Endometrial microvascular endothelial cells (primary cell): ENCODE measurements at regions not wholly inside any gene's neighbourhood (a gene's known extent, or its start where the extent isn't known, plus 50 kb on each side); places are given as distances from the start of the nearest gene placed in this dataset.
"Not testable (repeated sequence)": the region's sequence is repeated elsewhere in the genome, so short reads cannot be mapped to it uniquely, and the experiment has no call there.

Experiments used
- in situ Hi-C: cut with HindIII; loops from 2 replicates; pipeline ENCODE4 v1.10.0; 2017; ENCODE audit warnings: low sequenced_read_pairs, low pct_unique_long_range_greater_than_20kb; ENCODE audit errors: inconsistent ontology term

DNA sequence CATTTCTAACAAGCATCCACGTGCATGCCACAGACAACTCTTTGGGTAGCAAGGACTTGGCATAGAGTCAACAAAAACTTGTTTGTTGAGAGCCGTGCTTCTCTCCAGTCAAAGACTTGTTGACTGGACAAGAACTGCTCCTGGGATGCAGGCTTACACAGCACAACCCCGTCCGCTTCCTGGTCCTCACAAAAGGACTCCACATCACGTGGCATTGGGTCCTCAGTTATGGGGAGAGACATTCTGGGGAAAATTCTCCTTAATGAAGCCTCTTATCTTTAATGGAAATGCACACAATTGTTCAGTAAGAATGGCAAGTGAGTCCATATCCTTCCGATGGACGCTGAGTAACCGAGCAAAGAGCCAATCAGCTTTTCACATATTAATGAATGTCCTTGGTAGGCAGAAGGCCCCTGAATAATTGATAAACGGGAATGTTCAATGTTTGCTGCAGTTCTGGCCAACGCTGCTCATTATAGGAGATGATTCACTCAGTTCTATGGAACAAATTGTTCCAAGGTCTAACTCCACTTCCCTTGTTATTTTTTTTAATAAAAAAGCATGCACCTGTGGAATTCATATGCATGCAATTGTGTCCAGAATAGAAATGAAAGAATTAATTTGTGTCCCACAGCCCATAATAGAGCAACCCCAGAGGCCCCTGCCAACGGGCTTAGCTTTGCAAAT lies 97.0 kb upstream of the ZNF366 start:
- in situ Hi-C loops = no loop called here

DNA sequence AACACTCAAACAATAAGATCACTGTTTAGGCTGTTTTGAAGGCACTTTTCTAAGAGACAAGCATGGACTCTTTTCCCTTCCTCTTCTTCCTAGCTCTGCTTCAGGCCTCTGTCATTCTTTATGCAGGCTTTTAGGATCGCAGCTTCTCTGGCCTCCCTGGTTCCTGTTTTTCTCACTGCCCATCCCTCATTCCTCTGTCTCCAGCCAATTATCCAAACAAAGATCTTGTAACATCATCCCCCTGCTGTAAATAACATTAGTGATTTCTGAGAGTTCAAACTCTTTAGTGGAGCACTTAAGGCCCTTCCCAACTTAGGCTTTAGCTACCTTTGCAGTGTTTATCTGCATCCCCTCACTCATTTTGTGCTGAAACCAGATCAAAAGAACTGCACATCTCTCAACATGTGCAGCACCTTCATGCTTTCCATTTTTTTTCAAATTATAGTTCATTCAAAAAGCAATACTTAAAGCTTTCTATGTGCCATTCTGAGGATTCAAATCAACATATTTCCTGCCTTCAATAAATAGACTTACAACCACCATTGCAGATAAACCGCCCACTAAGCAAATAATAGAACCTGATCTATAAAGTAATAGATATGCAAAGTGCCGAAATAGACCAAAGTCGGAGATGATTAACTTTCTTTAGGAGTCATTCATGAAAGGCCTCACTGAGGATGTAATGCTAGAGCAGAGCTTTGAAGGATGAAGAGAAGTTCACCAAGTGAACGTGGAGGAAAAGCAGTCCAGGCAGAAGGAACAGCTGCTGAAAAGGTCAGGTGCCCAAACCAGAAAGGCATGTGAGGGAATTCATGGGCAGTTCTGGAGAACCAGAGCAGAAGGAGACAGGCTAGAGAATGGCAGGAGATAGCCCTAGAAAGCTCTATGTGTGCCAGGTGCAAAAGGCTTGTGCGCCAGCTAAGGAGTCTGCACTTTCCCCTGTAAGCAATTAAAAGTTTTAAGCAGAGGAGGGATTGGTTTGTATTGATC lies 95.8 kb upstream of the ZNF366 start:
- in situ Hi-C loops = no loop called here

DNA sequence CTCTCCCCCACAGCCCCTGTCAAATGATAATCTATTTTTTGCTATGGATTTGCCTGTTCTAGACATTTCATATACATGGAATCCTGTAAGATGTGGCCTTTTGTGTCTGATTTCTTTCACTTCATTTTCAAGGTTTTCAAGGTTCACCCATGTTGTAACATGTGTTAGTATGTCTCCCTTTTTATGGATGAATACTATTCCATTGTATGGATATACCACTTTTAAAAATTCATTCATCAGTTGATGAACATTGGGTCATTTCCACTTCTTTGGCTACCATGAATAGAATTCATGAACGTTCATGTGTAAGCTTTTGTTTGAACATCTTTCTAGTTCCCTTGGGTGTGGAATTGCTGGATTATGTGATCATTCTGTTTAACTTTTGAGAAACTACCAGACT lies 94.7 kb upstream of the ZNF366 start:
- in situ Hi-C loops = no loop called here

DNA sequence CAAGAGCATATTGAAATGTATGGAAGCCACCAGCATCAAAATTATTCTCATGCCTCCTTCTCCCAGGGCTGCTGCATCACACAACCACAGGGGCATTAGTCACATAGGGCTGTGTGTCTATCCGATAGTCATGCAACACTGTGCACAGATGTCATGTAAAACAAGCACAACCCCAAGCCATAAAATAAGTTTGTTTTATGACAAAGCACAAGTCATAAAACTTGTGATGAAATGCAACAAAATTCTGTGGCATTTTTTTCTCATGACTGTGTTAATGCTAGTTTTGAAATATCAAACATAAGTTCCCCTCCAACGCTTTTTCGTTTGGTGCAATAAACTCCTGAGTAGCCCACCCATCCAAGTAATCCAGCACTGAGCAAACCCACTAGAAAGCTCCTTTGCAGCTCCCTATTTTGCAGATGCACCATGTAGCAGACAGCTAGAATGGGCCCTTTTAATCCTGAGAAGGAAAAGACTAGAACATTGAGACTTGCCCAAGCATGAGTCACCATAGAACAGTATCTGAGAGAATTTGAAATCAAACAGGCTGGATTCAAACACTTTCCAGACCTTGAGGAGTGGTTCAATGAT lies 93.3 kb upstream of the ZNF366 start:
- in situ Hi-C loops = no loop called here

DNA sequence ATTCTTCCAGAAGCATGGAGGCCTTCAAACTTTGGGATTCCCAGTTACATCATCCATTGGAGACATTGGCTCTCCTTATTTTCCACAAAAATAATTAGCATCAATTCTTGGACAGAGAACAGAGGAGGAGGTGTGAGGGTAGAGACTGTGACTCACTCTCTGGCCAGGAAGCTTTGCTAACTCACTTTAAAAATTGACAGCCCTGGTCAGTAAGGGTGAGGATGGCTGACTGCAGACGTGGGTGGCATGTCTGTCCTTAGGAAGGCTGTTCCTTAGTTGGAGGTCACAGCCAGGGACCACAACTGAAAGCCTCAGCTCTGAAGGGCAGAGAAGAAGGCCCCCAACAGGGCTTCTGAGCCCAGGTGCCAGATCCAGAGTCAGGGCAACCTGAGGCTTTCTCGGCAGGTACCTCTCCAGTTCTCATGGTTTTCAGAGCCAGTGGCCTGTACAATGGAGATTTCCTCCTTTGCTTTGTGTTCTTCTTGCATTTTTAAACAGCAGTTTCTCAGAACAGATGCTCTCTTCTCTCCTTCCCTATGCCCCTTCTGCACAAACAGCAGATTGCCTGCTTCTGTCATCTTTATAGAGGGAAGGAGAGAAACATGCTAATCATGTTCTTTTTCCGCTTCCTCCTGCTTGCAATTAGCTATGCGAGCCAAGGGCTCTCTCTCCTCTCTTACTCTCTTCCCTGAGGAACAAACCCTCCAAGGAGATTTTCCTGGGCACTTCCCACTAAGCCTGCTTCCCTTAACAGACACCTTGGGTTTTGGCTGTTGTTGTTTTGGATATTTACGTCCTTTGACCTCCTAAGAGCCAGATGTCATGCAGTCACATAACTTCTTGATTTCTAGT lies 92.5 kb upstream of the ZNF366 start:
- in situ Hi-C loops = no loop called here

DNA sequence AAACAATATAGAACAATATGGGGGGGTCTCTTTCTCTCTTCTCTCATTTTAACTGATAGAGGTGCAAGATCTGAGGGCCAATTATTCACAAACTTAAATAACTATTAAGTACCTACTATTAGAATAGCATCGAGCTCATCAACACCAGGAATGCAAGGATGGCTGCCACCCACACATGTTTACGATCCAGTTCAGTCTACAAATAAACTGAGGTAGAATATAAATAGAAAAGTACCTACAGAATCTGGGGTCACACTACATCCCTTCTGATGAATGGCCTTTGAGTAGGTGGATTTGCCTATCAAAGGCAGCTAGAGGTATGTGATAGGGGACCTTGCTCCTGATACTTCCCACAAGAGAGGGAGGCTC lies 91.8 kb upstream of the ZNF366 start:
- in situ Hi-C loops = no loop called here

DNA sequence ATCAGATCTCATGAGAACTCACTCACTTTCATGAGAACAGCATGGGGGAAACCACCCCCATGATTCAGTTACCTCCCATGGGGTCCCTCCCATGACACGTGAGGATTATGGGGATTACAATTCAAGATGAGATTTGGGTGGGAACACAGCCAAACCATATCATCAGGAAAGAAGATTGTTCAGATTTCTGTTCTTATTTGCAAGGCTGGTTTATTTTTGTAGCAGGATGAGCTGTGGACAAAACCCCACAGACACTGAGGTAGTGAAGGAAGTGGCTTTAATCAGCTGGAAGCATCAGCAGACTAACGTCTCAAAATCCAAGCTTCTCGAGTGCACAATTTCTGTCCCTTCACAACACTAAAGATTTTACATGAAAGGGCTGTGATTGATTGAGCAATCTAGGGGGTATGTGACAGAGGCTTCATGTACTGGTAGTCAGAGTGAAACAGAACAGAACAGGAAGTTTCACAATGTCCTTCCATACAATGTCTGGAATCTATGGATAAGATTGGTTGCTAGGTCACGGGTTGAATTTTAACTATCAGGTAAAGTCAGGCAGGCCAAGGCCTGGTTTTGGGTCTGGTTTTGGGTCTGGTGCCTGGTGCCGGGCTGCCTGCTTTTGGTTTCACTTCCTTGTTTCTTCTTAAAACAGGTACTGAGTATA lies 91.3 kb upstream of the ZNF366 start:
- in situ Hi-C loops = no loop called here

DNA sequence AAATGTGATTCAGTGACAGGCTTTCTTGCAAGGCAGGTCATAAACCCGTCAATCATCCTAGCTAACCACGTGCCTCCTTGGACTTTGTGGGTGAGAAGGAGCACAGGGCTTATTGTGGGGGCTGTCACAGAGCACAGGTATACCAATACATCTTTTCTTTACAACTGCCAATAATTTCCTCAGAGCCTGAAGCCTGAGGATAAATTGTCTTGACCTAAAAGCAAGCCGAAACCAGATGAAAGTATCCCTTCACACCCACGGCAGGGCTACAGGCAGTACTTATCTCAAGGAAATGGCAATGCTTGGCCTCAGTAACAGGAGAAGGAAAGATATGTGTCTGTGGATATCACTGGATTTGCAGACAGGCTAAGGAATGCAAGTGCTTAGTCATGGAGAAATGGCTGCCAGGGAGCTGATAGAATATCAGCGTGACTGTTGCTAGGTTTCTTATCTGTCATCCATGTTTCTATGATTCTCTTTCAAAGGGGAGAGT lies 90.3 kb upstream of the ZNF366 start:
- in situ Hi-C loops = no loop called here

DNA sequence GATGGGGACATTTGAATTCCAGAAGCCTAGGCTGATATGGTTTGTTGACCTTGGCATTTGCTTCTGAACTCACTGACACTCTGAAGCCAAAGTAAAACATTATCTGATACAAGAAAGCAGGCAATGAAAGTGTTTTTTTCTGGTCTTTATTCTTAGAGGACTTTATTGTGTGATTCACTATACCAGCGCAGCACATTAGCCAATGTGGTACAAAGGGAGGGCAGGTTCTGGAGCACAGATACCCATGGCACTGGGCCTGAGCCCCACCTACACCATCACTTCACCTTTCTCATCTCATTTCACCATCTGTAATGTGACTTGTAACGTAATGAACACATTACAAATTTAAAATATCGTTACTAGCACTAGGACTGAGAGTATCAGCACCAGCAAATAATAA lies 89.7 kb upstream of the ZNF366 start:
- in situ Hi-C loops = no loop called here

DNA sequence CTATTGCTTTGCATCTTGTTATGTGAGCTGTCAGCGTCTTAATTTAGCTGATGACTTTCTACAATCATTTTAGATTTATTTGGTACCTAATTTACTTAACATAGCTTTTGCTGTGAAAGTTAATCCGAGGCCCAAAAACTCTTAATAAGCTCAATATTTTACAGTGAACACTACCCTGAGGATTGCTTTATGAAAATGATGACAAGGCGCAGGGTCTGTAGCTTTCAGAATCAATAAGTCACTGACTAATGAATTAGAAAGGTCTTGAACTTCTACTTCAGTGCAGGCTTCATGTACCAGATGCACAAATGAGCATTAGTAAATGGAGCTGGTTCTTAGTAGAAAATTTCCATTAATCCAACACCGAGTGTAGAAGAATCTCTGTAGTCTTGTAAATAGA lies 81.4 kb upstream of the ZNF366 start:
- in situ Hi-C loops = no loop called here

DNA sequence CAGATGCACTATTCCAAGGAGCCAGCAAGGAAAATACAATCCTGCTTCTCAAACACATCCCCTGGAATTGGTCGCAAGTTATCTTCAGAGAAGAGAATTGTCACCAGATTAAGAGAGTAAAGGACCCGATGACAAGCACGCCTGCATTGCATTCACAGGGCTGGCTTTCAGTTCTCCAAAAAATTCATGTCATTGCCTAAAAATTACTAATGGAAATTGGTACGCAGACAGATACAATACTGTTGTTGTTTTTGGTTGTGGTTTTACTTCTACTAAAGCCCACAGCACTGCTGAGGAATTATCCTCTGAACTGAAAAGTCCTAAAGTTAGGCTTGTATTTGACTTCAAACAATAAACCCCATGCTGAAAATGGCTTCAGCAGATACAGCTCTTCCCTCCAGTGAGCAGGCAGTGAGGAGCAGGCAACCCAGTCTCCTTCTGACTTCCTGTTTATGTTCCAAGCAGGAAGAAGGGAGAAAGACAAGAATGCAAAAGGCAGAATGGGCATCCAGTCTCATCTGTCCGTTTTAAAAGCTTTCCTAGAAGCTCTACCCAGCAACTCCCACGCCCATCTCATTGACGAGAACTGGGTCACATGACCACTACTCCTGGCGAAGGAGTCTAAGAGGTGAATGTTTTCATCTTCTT lies 80.6 kb upstream of the ZNF366 start:
- in situ Hi-C loops = no loop called here

DNA sequence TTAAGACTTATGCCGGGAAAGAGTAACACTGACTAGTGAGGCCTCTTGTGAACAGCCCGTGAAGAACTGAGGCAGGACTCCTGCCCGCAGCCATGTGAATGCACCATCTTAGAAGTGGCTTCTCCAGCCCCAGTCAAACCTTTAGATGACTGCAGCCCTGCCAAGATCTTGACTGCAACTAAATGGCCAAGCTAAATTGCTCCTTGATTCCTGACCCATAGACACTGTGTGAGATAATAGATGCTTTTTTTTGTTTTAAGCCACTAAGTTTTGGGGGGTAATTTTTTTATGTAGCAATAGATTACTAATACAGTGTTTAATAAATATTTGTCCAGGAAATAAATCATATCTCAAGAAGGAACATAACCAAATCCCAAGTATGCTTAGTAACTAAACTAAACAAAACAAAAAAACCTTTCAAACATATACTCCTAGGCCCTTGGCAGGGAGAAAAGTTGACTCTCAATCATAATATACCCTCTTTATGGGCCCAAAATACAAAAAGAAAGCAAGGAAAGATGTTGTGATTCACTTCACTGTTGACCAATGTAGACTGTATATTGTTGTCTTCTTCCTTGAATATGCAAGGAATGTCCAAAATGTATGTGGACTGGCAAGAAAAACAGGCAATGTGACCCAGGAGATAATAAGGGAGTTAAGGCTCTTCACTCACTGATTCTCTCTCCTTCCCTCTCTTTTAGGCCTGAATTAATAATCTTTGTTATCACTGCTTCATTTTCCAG lies 79.7 kb upstream of the ZNF366 start:
- in situ Hi-C loops = no loop called here

DNA sequence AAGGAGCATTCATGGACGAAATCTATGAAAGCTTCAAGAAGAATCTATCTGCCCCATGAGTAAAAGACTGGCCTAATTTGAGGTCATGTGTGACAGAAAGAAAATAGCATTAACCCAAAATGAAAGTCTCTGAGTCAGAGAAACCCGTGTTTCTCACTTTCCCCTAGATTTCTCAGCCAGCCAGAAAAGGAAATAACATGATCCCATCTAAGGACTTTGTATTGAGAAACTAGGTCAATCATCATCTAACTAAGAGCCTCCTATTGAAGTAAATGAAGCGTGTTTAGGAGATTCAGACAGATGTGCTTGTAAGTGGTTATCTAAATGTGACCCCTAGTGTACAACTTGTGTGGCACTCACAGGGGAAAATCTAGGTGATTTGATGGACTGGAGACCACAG lies 77.3 kb upstream of the ZNF366 start:
- in situ Hi-C loops = no loop called here

DNA sequence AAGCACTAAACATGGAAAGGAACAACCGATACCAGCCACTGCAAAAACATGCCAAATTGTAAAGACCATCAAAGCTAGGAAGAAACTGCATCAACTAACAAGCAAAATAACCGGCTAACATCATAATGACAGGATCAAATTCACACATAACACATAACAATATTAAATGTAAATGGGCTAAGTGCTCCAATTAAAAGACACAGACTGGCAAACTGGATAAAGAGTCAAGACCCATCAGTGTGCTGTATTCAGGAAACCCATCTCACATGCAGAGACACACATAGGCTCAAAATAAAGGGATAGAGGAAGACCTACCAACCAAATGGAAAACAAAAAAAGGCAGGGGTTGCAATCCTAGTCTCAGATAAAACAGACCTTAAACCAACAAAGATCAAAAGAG lies 72.1 kb upstream of the ZNF366 start:
- in situ Hi-C loops = not testable (repeated sequence)

DNA sequence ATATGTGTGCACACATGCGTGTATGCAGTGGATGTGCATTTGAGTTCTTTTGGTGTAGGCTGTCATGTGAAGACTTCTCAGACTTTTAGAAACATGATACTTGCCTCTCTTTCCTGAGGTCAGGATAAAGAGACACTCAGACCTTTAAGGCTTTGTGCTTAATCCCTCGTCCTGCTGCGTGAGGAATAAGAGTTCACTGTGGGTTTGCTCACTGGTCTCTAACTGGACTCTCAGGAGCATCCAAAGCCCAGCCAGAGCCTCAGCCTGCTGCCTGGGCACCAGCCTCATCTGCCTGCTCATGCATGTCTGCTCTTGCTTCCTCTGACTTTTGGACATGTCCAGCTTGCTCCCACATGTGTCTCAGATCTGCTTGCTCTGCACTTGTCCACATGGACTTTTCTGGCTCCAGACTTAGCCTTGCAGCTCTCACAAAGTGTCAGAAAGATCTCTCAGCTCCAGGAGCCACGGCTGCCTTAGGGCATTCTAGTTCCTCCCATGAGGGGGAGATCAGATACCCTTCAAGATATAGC lies 65.1 kb upstream of the ZNF366 start:
- in situ Hi-C loops = no loop called here

DNA sequence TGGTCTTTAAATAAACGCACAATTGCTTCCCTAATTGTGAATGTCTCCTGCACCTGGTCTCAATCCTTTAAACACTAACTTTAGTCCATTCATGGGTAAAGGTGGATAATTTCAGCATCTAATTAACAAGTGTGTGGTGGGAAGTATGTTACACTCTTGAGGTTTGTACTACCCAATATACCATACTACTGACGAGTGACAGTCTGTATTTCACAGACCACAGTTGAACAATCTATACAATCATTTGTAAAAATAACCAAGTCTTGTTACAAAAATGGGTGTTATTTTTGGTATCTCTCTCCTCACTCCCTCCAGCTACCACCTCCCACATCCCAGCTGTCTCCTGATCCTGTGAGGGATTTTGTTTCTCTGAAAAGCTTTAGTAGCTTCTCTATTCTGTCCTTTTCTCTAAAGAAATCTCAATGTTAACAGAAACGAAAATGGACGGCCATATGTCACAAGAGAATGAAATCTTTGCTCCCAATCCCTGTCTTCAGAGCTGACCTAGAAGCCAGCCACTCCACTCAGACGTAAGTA lies 62.3 kb upstream of the ZNF366 start:
- in situ Hi-C loops = no loop called here

DNA sequence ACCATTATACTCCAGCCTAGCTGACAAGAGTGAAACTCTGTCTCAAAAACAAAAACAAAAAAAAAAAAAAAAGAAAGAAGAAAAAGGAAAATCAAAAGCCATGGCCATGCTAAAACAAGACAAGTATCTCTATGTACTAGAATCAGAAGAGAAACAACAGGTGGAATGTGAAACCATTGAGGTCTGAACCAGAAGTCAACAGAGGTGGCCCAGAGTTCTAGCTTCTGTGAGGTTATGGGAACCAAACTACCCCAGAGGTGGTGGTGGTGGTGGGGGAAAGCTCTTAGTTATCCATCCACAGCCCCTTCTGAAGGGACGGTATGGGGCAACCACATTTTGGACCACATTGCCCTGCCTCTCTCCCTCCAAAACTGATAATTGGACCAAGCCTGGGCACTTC lies 59.5 kb upstream of the ZNF366 start:
- in situ Hi-C loops = no loop called here
